ENCODE measurements at regions not wholly inside any gene's neighbourhood (a gene's known extent, or its start where the extent isn't known, plus 50 kb on each side); places are given as distances from the start of the nearest gene placed in this dataset.

DNA sequence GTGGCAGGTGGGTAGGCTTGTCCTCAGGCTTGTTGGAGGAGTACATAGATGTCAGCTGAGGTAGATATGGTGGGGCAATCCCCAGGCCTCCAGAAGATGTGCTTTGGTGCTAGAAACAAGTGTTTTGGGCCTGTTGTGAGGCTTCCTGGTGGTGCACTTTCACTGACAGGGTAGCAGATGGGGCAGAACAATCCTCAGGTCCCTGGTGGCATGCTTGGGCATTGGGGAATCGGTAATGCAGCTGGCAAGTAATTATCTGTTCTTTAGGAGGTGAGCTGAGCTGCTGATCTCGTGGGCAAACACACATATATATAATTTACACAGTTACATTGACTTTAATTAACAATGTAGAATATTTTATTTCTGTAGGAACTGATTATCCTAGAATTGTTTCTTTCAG lies 458.7 kb downstream of the BMP2 start:
- TF ChIP-seq, protein P1, sequence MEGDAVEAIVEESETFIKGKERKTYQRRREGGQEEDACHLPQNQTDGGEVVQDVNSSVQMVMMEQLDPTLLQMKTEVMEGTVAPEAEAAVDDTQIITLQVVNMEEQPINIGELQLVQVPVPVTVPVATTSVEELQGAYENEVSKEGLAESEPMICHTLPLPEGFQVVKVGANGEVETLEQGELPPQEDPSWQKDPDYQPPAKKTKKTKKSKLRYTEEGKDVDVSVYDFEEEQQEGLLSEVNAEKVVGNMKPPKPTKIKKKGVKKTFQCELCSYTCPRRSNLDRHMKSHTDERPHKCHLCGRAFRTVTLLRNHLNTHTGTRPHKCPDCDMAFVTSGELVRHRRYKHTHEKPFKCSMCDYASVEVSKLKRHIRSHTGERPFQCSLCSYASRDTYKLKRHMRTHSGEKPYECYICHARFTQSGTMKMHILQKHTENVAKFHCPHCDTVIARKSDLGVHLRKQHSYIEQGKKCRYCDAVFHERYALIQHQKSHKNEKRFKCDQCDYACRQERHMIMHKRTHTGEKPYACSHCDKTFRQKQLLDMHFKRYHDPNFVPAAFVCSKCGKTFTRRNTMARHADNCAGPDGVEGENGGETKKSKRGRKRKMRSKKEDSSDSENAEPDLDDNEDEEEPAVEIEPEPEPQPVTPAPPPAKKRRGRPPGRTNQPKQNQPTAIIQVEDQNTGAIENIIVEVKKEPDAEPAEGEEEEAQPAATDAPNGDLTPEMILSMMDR (IDR thresholded peaks at IDR 0.05; ENCODE audit: low read depth, low read length, missing input control), result no peak
- TF ChIP-seq TAF1 (conservative IDR thresholded peaks at IDR 0.05), result no peak
- TF ChIP-seq EGR1 (IDR thresholded peaks at IDR 0.05; ENCODE audit: low read depth in 2 of 2), result no peak
- TF ChIP-seq JUND (IDR thresholded peaks at IDR 0.05), result no peak
- TF ChIP-seq, protein P2, sequence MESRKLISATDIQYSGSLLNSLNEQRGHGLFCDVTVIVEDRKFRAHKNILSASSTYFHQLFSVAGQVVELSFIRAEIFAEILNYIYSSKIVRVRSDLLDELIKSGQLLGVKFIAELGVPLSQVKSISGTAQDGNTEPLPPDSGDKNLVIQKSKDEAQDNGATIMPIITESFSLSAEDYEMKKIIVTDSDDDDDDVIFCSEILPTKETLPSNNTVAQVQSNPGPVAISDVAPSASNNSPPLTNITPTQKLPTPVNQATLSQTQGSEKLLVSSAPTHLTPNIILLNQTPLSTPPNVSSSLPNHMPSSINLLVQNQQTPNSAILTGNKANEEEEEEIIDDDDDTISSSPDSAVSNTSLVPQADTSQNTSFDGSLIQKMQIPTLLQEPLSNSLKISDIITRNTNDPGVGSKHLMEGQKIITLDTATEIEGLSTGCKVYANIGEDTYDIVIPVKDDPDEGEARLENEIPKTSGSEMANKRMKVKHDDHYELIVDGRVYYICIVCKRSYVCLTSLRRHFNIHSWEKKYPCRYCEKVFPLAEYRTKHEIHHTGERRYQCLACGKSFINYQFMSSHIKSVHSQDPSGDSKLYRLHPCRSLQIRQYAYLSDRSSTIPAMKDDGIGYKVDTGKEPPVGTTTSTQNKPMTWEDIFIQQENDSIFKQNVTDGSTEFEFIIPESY (IDR thresholded peaks at IDR 0.05), result no peak
- no peak for TF ChIP-seq FOXA1 (IDR thresholded peaks at IDR 0.05)
- TF ChIP-seq, protein P3, sequence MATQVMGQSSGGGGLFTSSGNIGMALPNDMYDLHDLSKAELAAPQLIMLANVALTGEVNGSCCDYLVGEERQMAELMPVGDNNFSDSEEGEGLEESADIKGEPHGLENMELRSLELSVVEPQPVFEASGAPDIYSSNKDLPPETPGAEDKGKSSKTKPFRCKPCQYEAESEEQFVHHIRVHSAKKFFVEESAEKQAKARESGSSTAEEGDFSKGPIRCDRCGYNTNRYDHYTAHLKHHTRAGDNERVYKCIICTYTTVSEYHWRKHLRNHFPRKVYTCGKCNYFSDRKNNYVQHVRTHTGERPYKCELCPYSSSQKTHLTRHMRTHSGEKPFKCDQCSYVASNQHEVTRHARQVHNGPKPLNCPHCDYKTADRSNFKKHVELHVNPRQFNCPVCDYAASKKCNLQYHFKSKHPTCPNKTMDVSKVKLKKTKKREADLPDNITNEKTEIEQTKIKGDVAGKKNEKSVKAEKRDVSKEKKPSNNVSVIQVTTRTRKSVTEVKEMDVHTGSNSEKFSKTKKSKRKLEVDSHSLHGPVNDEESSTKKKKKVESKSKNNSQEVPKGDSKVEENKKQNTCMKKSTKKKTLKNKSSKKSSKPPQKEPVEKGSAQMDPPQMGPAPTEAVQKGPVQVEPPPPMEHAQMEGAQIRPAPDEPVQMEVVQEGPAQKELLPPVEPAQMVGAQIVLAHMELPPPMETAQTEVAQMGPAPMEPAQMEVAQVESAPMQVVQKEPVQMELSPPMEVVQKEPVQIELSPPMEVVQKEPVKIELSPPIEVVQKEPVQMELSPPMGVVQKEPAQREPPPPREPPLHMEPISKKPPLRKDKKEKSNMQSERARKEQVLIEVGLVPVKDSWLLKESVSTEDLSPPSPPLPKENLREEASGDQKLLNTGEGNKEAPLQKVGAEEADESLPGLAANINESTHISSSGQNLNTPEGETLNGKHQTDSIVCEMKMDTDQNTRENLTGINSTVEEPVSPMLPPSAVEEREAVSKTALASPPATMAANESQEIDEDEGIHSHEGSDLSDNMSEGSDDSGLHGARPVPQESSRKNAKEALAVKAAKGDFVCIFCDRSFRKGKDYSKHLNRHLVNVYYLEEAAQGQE (IDR thresholded peaks at IDR 0.05), result no peak
- TF ChIP-seq RXRA (IDR thresholded peaks at IDR 0.05), result no peak
- TF ChIP-seq YY1 (IDR thresholded peaks at IDR 0.05), result no peak
- TF ChIP-seq RAD21 (IDR thresholded peaks at IDR 0.05), result no peak
- no peak for TF ChIP-seq GABPA (IDR thresholded peaks at IDR 0.05 in 1 of 2, conservative IDR thresholded peaks at IDR 0.05 in 1 of 2)
- TF ChIP-seq, protein P4, sequence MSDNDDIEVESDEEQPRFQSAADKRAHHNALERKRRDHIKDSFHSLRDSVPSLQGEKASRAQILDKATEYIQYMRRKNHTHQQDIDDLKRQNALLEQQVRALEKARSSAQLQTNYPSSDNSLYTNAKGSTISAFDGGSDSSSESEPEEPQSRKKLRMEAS (IDR thresholded peaks at IDR 0.05), result no peak

Measured in liver (tissue), 3 donors.